BJ (cell line): ENCODE measurements at regions not wholly inside any gene's neighbourhood (a gene's known extent, or its start where the extent isn't known, plus 50 kb on each side); places are given as distances from the start of the nearest gene placed in this dataset.

Experiments
- CTCF ChIA-PET: fragments of 350-600 bp; formaldehyde crosslinking; extraction: SDS; loops from one replicate; lab custom pipeline; 2021; ENCODE audit warnings: antibody characterized with exemption, inconsistent platforms; lab: Yijun Ruan, JAX
- POLR2A ChIA-PET: fragments of 300-600 bp; sonication (Branson Sonifier 250); formaldehyde crosslinking; extraction: SDS; loops from one replicate; lab custom pipeline; 2021; ENCODE audit warnings: antibody characterized with exemption; lab: Charles Lee
- DNase-seq: peaks from one replicate; pipeline ENCODE4 v3.0.0-alpha.2; 2011; ENCODE audit warnings: low read depth
- H3K27me3 ChIP-seq: 2 replicates; pipeline ENCODE4 v1.6.0; 2011; ENCODE audit warnings: low read length; ENCODE audit not compliant: control insufficient read depth, insufficient read depth
- H3K36me3 ChIP-seq: 2 replicates; pipeline ENCODE4 v1.5.1; 2011; ENCODE audit warnings: low read length; ENCODE audit not compliant: control insufficient read depth, insufficient read depth
- H3K4me3 ChIP-seq: 2 replicates; pipeline ENCODE4 v1.5.1; 2011; ENCODE audit warnings: low read depth, mild to moderate bottlenecking, control low read depth, low read length
- CTCF ChIP-seq: IDR thresholded peaks from 2 replicates; pipeline ENCODE4 v1.5.1; 2011; ENCODE audit warnings: low read depth, mild to moderate bottlenecking, control low read depth, inconsistent platforms, low read length, moderate library complexity; ENCODE audit not compliant: insufficient read depth

- no peak for TF ChIP-seq CTCF
- DNase-seq, result no peak
- H3K36me3 ChIP-seq, result no peaks in the 10 kb centered on the region
- CTCF ChIA-PET, result interaction anchor here (0.6 kb wide), 1 partner anchor 486 kb away, joined by 4 read pairs; no protein-coding TSS in a partner anchor
- H3K27me3 ChIP-seq, result no peaks in the 10 kb centered on the region
- POLR2A ChIA-PET, result no interaction called here
- no peak overlapping the region for H3K4me3 ChIP-seq
These were observed 97.7 kb downstream of the CD47 start for GRCh38 chr3:107992976-107993684.

GRCh38 chr3:107990926-107991325, 99.9 kb downstream of the CD47 start:
- CTCF ChIA-PET, result no interaction called here
- TF ChIP-seq CTCF, result no peak

GRCh38 chr3:107990433-107990832, 100.4 kb downstream of the CD47 start:
- POLR2A ChIA-PET, result no interaction called here
- DNase-seq, result no peak
- CTCF ChIA-PET, result no interaction called here
- Histone ChIP-seq H3K36me3 (no peaks in the 10 kb centered on the region), H3K27me3 (no peaks in the 10 kb centered on the region), H3K4me3 (no peak overlapping the region)
- TF ChIP-seq CTCF, result no peak

More at GRCh38 chr3:107990926-107991325, 99.9 kb downstream of the CD47 start:
- H3K4me3 ChIP-seq, result no peak overlapping the region
- POLR2A ChIA-PET, result no interaction called here
- no peak for DNase-seq
- H3K27me3 ChIP-seq, result no peaks in the 10 kb centered on the region
- H3K36me3 ChIP-seq, result no peaks in the 10 kb centered on the region

GRCh38 chr3:107989661-107990060, 101.2 kb downstream of the CD47 start:
- H3K4me3 ChIP-seq, result no peak overlapping the region
- no peaks in the 10 kb centered on the region for H3K36me3 ChIP-seq
- POLR2A ChIA-PET, result no interaction called here
- CTCF ChIA-PET, result no interaction called here
- no peak for DNase-seq
- TF ChIP-seq CTCF, result no peak
- no peaks in the 10 kb centered on the region for H3K27me3 ChIP-seq

GRCh38 chr3:107988460-107989175, 102.2 kb downstream of the CD47 start:
- DNase-seq, result no peak

More at GRCh38 chr3:107988460-107989175, 102.2 kb downstream of the CD47 start:
- no peak for TF ChIP-seq CTCF
- no peaks in the 10 kb centered on the region for H3K36me3 ChIP-seq
- H3K27me3 ChIP-seq, result no peaks in the 10 kb centered on the region
- POLR2A ChIA-PET, result no interaction called here
- CTCF ChIA-PET, result no interaction called here
- H3K4me3 ChIP-seq, result no peak overlapping the region
